Adrenal gland (tissue), 9 donors: ENCODE measurements at regions not wholly inside any gene's neighbourhood (a gene's known extent, or its start where the extent isn't known, plus 50 kb on each side); places are given as distances from the start of the nearest gene placed in this dataset.
"Not testable (repeated sequence)": the region's sequence is repeated elsewhere in the genome, so short reads cannot be mapped to it uniquely, and the experiment has no call there.

ENCODE experiments used
- DNase-seq, 7 donors: peaks; one replicate each; pipeline ENCODE4 v3.0.0-alpha.2; 2019 to 2020
- H3K27ac ChIP-seq, 5 donors: fragments of 200-600 bp; sonication (generic) in 4 of 5; 1 replicate in 3 of 5; 2 replicates in 2 of 5; pipeline versions ENCODE4 v1.5.1 to v1.8.0; 2016 to 2020; ENCODE audit warnings: mild to moderate bottlenecking in 1 of 5
- H3K27me3 ChIP-seq: fragments of 200-600 bp; 2 replicates; pipeline ENCODE4 v1.8.0; 2021
- H3K36me3 ChIP-seq, 2 donors: fragments of 200-600 bp; replicated peaks in 1 of 2; 1 replicate in 1 of 2; 2 replicates in 1 of 2; pipeline versions ENCODE4 v1.5.1 to v1.8.0; 2018 to 2022
- H3K4me1 ChIP-seq, 2 donors: fragments of 200-600 bp; replicated peaks in 1 of 2; 1 replicate in 1 of 2; 2 replicates in 1 of 2; pipeline versions ENCODE4 v1.5.1 to v1.8.0; 2018 to 2021
- H3K4me3 ChIP-seq, 4 donors: fragments of 200-600 bp; sonication (generic) in 3 of 4; one replicate each; pipeline ENCODE4 v1.5.1; 2016 to 2018
- H3K9me3 ChIP-seq, 3 donors: fragments of 200-600 bp; sonication (generic) in 1 of 3; replicated peaks in 1 of 3; 1 replicate in 2 of 3; 2 replicates in 1 of 3; pipeline versions ENCODE4 v1.5.1 to v1.8.0; 2016 to 2021
- POLR2A ChIP-seq, 2 donors: fragments of 450-650 bp; IDR thresholded peaks; one replicate each; pipeline ENCODE4 v1.6.1; 2017; ENCODE audit warnings: antibody characterized with exemption in 2 of 2, mild to moderate bottlenecking in 2 of 2, moderate library complexity in 1 of 2
- WGBS, 4 donors: extraction: QIAGEN DNeasy Blood & Tissue Kit in 2 of 4; methylation state at CpG; one replicate each; pipeline versions ENCODE4 v1.1.5 to v1.1.7; 2013 to 2017; 5-methylcytosine and 5-hydroxymethylcytosine counted together
- intact Hi-C, 2 donors: fragments of 100-400 bp; cut with DNase I; formaldehyde crosslinking; loops; one replicate each; pipeline versions ENCODE4 v1.14.1 to v1.15.0; 2022 to 2023
- TF ChIP-seq, protein P1 (sequence below), 6 experiments: fragments of 450-650 bp in 4 of 6; fragments of 200-600 bp in 2 of 6; sonication (generic) in 1 of 6; IDR thresholded peaks; 1 replicate in 5 of 6; 2 replicates in 1 of 6; pipeline versions ENCODE4 v1.5.1 to v1.8.0; 2016 to 2021; ENCODE audit warnings: antibody characterized with exemption in 6 of 6, mild to moderate bottlenecking in 2 of 6, moderate library complexity in 1 of 6
- donor health status: healthy with polysubstance abuse.
- donor health status: Bipolar disorder and iron deficiency.
- donor health status: DM: yes; HTN: yes; CAD: no.
- donor health status: DM: no; HTN: no; CAD: no.
- donor health status: DM: no; HTN: no; CAD: no.

DNA sequence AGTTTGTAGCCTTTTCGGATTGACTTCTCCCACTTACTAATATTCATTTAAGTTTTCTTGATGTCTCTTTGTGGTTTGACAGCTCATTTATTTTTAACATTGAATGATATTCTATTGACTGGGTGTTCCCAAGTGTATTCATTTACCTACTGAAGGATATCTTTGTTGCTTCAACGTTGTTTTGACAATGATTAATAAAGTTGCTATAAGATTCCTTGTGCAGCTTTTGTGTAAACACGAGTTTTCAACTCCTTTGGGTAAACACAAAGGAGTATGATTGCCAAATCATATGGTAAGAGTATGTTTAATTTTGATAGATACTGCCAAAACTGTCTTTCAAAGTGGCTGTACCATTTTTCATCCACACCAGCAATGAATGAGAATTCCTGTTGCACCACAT lies 1200.9 kb downstream of the DSC3 start:
- 25 to 39% (median 27%) methylated on average over 3 of the region's 3 CpGs for WGBS, 4 donors
- H3K27ac ChIP-seq, result no peak overlapping the region
- H3K36me3 ChIP-seq, result no peaks in the 10 kb centered on the region
- intact Hi-C loops, result no loop called here
- TF ChIP-seq, protein P1, sequence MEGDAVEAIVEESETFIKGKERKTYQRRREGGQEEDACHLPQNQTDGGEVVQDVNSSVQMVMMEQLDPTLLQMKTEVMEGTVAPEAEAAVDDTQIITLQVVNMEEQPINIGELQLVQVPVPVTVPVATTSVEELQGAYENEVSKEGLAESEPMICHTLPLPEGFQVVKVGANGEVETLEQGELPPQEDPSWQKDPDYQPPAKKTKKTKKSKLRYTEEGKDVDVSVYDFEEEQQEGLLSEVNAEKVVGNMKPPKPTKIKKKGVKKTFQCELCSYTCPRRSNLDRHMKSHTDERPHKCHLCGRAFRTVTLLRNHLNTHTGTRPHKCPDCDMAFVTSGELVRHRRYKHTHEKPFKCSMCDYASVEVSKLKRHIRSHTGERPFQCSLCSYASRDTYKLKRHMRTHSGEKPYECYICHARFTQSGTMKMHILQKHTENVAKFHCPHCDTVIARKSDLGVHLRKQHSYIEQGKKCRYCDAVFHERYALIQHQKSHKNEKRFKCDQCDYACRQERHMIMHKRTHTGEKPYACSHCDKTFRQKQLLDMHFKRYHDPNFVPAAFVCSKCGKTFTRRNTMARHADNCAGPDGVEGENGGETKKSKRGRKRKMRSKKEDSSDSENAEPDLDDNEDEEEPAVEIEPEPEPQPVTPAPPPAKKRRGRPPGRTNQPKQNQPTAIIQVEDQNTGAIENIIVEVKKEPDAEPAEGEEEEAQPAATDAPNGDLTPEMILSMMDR (IDR thresholded peaks at IDR 0.05), result no peak
- no peak for TF ChIP-seq POLR2A (IDR thresholded peaks at IDR 0.05)
- DNase-seq, result no peak
- no peaks in the 10 kb centered on the region for H3K27me3 ChIP-seq
- no peaks in the 10 kb centered on the region for H3K9me3 ChIP-seq
- H3K4me3 ChIP-seq, result no peak overlapping the region
- no peaks in the 10 kb centered on the region for H3K4me1 ChIP-seq

DNA sequence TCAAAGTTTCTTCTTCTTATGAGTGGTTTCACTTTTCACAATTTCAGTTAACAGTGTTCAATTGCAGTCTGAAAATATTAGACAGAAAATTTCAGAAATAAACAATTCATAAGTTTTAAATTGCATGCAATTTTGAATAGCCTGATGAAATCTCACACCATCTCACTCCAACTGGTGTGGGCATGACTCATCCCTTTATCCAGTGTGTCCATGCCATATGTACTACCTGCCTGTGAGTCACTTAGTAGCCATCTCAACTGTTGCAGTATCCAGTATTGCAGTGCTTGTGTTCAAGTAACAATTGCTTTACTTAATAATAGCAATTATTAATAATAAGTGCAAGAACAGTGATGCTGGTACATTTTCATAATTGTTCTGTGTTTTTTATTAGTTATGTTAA lies 1202.5 kb downstream of the DSC3 start:
- intact Hi-C loops, result no loop called here
- TF ChIP-seq, protein P1 (IDR thresholded peaks at IDR 0.05), result no peak
- TF ChIP-seq POLR2A (IDR thresholded peaks at IDR 0.05), result no peak
- no peaks in the 10 kb centered on the region for H3K27me3 ChIP-seq

DNA sequence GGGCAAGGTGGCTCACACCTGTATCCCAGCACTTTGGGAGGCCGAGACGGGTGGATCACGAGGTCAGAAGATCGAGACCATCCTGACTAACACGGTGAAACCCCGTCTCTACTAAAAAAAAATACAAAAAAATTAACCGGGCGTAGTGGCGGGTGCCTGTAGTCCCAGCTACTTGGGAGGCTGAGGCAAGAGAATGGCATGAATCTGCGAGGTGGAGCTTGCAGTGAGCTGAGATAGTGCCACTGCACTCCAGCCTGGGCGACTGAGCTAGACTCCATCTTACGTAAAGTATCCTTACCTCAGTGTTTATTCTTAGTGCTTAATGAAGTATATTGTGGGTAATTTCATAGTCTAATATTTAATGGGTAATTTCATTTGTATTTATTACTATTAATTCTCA lies 1203.6 kb downstream of the DSC3 start:
- H3K36me3 ChIP-seq, H3K9me3 ChIP-seq, H3K4me3 ChIP-seq, intact Hi-C loops, DNase-seq, H3K27ac ChIP-seq, H3K4me1 ChIP-seq, H3K27me3 ChIP-seq: not testable (repeated sequence)
- WGBS, 4 donors, result 80 to 86% (median 83%) methylated on average over 12 of the region's 12 CpGs

More for the DNA sequence above, 1202.5 kb downstream of the DSC3 start:
- DNase-seq, result no peak
- Histone ChIP-seq H3K36me3 (no peaks in the 10 kb centered on the region), H3K4me1 (no peaks in the 10 kb centered on the region), H3K27ac (no peak overlapping the region), H3K4me3 (no peak overlapping the region), H3K9me3 (no peaks in the 10 kb centered on the region)

DNA sequence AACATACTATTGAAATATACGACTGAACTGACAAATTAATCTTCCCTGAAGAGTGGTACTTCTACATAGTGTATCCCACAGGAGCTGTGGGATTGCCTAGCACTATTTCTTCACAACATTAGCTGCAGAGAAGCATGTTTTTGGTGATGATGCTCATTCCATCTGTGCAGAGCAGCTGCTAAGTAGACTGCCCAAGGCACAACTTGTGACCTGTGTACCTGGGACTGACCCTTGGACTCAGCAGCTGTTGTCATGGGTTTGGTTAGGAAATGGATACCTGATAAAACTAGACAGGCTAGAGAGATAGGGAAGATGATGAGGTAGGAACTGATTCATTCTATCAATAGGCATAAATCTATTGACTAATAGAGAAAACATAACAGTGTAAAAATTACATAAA lies 1204.0 kb downstream of the DSC3 start:
- intact Hi-C loops, result no loop called here
- Histone ChIP-seq H3K4me3 (no peak overlapping the region), H3K27ac (no peak overlapping the region), H3K27me3 (no peaks in the 10 kb centered on the region), H3K9me3 (no peaks in the 10 kb centered on the region), H3K36me3 (no peaks in the 10 kb centered on the region), H3K4me1 (no peaks in the 10 kb centered on the region)
- DNase-seq, result no peak
- WGBS, 4 donors, result 65 to 82% (median 74%) methylated on average over 1 of the region's 1 CpG
- no peak for TF ChIP-seq POLR2A (IDR thresholded peaks at IDR 0.05)
- TF ChIP-seq, protein P1 (IDR thresholded peaks at IDR 0.05), result no peak

DNA sequence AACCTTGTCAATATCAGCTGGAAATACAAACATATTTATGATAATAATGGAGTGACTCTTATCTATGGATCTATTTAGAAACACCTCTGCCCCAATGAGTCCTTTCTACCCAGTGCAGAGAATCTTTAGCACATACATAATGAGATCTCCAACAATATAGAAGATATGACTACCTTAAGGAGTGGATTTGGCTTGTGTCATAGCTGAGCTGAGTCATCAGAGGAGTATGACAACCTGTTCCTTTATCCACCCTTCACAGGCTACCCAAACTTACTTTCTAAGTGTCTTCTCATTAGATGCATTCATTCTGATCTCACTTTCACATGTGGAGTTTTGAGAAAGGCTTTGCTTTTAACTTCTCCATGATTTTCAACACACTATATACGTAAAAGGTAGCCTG lies 1218.9 kb downstream of the DSC3 start:
- no peak for DNase-seq
- intact Hi-C loops, result no loop called here
- no peaks in the 10 kb centered on the region for H3K36me3 ChIP-seq
- no peaks in the 10 kb centered on the region for H3K27me3 ChIP-seq
- no peak overlapping the region for H3K4me3 ChIP-seq
- no peak overlapping the region for H3K27ac ChIP-seq
- no peaks in the 10 kb centered on the region for H3K9me3 ChIP-seq
- TF ChIP-seq, protein P1 (IDR thresholded peaks at IDR 0.05), result no peak
- TF ChIP-seq POLR2A (IDR thresholded peaks at IDR 0.05), result no peak
- no peaks in the 10 kb centered on the region for H3K4me1 ChIP-seq
- WGBS, 4 donors, result 74 to 80% (median 79%) methylated on average over 1 of the region's 1 CpG
